NOMO-1 (cell line): ENCODE measurements at regions not wholly inside any gene's neighbourhood (a gene's known extent, or its start where the extent isn't known, plus 50 kb on each side); places are given as distances from the start of the nearest gene placed in this dataset.
"Not testable (repeated sequence)": the region's sequence is repeated elsewhere in the genome, so short reads cannot be mapped to it uniquely, and the experiment has no call there.

Experiments used
- DNase-seq, 2 experiments: peaks; one replicate each; lab custom pipeline; 2025; ENCODE audit not compliant: unreplicated experiment in 2 of 2; lab: John Stamatoyannopoulos, UW

DNA sequence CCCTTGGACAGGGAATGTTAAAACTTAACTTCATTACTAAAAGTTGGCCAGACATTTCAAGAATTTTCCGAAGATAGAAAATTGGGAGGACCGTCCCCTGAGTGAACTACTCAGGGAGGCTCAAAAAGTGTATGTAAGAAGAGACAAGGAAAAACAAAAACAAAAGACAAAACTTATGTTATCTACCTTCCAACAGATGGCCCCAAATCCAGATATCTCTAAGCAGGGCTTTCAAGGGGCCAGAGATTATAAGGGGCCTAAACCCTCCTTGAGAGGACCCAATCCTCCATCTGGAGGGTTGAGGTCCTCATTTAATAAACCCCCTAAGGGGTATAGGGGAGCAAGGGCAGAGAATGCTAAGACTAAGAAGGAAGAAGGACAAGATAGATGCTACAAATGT, 203.6 kb downstream of the SH2D4B start:
- no peak for DNase-seq

DNA sequence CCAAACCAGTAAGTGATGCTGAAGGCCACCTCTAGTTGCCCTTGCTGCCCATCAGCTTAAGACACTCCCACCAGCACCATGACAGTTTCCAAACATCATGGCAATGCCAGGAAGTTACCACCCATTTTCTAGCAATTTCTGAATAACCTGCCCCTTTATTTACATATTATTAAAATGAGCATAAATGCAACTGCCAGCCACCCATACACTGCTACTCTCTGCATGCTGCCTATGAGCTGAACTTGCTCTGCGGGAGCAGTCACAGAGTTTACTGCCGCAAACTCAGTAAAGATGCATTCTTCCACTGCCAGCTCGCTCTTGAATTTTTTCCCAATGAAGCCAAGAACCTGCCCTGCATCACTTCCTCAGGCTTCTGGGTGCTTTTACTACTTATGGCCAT, 212.6 kb downstream of the SH2D4B start:
- no peak for DNase-seq

DNA sequence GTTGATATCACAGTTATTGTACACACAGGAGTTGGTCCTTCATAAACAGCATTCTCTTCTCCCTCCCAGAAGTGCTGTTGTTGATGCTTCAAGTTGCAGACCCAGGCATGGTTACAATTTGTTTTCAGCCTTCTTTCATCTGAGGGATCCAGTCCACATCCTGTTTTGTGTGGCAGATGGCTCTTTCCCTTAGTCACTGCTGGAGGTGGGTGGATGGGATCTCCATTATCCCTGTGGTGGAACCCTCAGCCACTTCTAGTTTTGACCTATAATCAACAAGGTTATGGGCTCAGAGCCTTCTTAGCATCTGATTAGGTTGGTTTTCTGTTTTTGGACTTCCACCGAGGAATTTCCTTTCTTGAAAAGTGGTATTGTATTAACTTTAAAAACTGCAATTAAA, 214.2 kb downstream of the SH2D4B start:
- no peak for DNase-seq

DNA sequence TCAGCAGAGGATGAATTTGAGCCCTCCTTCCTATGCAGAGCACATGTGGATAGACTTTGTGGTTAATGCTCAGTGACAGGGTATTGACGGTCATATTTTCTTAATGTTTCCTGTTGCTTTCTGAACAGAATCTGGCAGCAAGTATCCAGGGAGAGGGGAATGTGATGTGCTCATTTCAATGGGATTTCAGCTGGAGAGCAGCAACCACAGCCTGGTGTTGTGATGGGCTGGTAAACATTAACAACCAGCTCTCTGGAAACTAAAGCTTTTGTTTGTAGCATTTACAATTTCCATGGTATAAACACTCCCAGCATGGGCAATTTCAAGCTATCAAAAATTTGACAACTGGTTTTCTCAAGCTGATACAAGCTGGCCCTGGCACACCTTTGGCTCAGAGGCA, 215.9 kb downstream of the SH2D4B start:
- DNase-seq, result no peak

DNA sequence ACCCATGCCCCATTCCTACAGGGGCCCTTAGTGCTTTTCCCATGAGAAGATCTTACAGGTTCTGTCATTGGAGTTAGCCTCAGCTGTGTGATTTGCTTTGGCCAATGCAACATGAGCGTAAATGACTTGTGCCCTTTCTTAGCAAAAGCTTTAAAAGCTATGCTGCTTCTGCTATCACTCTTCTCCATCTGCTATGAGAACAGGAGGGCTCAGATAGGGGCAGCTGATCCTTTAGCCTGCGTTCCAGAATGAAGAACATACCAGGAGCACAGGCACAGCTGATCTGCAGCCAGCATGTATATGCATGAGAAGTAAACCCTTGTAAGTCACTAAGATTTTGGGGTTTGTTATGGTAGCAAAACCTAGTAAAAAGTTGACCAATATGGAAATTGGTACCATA, 218.2 kb downstream of the SH2D4B start:
- DNase-seq, result no peak

DNA sequence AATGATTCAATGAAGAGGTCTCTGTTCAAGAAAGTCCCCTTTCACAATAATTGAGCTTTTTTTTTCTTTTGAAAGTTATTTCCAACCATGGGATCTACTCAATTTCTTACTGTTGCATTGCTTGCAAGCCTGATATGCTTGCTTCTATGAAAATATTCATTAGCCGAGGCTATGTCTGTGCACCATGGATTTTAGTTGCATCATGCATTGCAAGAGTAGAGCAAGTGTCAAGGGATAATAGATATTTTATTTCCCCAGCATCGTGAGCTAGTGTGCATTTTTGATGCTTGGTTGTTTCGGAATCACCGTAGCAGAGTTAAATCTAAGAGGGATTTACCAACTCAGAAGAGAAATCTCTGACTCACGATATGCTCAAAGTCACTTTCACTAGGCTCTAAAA, 222.0 kb downstream of the SH2D4B start:
- no peak for DNase-seq

DNA sequence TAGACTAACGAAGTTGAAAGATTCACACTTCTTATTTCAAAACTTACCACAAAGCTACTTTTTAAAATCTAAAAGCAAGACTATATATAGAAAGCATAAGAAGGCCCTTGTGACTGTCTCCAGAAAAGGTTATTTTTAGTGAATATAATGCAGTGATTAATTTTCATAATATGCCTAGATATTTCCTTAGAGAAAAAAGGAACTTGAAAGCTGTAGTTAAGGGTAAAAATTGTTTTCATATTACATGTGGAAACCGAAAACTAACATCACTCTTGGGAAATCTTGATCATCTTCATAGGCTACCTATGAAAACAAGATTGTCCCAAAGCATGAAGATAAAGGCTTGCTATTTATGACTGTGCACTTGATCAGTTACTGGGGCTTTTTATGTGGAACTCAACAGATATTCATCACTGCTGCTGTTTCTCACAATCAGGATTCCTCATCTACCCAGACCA, 223.2 kb downstream of the SH2D4B start:
- DNase-seq, result no peak

DNA sequence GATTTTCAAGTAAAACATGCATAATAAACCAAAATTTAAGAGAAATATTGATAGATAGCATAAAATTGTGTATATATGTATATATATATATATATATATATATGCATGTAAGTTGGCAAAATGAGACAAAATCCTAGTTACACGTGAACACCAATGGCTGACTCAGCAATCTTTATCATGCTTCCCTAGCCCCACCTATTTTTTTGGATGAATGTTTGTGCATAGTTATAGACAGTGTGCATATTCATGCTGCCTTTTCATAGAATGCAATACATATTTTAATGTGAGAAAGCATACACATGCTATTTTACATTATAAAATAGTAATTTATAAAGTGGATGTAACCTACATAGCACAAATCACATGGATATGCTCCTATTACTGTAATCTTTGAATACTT, 230.3 kb downstream of the SH2D4B start:
- DNase-seq, result no peak

DNA sequence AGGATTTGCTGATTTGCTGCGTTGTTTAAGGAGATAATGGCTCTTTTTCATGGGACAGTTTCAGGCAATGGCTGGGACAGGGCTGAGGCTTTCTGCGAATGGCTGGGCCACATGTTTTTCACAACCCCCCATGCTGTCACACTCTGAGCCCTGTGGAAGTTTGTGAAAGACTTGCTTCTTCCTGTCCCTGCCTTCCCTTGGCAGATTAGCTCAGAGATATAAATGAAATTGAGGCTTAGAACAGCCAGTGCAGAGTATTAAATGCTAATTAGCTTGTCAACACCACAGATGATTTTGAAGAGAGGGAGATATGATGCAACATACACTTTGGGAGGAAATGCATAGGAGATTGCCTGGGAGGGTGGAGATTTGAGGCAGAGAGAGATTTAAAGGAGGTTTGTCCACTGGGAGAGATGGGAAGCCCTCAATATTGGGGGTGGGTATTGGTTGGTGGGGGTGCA, 232.0 kb downstream of the SH2D4B start:
- DNase-seq, result no peak

DNA sequence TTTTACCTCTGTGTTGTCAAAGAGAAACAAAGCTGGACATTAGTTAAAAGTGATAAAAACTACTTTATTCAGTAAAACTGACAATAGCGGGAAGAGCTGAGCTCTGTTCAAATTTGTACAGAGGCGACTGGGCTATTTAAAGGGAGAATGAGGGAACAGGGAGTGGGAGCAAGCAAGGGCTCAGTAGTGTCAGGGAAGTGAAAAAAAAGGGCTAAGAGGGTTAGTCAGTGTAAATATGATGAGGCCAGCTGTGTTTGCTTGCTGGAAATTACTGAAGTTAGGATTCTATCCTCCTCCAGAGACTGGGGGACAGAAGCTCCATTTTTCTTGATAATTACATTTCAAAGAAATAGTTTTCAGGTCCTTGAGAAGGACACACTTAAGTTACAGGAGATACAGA, 232.5 kb downstream of the SH2D4B start:
- no peak for DNase-seq

DNA sequence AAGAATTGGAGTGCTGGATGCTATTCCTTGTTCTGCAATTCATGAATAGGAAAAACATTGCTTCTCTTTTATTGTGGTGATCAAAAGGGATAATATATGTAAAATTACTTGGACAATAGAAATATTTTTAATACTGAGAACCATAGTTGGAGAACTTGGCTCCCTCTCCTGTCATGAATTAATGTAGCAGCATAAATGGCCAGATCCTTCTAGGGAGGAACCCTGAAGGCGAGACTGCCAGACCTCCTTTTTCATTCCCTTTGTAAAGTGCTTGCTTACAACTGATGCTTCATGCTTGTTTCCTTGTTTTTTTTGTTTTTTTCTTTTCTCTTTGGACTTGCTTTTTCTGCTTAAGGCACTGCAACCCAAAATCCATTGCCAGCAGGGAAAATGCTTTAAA, 233.6 kb downstream of the SH2D4B start:
- DNase-seq, result no peak

DNA sequence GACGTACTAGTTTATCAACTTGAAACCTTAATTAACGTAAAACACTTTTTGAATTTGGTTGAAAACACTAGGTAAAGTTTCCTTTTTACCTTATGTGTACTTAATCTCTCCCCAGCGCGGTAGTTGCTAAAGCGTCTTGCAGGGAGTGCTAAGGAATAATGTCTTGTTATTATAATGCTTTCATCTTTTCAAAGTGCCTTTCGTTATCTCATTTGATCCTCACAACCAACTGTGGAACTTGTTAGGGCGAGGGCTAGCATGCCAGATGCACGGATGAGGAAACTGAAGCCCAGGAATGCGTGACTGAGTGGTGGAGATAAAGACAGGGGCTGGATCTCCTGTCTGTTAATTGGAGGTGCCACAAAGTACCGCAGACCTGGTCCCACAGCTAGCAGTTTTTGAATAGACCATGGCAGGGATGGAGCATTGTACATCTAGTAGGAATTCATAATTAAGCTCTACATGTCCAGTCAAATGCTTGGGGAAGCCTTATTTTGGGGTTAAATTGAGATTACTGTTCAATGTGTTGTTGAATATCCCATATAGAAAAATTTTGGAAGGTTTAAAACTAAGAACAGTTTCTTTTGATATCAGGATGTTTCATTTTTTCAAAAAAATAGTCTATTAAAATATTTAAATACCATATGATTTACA, 234.3 kb downstream of the SH2D4B start:
- DNase-seq, result no peak

DNA sequence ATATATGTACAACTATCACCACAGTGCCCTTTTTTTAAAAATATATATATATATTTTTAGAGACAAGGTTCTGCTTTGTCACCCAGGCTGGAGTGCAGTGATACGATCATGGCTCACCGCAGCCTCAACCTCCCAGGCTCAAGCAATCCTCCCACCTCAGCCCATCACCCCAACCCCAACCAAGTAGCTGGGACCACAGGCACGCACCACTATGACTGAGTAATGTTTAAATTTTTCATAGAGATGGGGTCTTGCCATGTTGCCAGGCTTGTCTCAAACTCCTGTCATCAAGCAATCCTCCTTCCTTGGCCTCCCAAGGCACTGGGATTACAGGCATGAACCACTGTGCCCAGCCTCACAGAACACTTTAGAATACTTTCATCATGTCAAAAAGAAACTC, 234.9 kb downstream of the SH2D4B start:
- DNase-seq, result no peak

DNA sequence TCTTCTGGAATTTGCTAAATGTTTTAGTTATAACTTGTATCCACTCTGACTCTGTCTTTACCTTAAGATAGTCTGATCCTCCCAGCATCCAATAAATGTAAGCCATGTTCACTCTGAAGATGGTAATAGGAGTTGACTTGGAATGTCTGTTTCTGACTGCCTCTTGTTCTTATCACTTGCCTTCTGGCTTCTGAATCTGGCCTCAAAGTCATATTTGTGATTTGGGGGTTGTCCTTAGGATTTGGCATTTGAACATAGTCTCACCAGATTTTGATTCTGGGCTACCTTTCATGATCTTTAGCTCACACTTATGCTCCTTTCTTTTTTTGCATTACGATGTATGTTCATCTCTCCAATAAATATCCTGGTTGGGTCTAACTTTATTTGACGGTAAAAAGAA, 247.0 kb downstream of the SH2D4B start:
- no peak for DNase-seq

DNA sequence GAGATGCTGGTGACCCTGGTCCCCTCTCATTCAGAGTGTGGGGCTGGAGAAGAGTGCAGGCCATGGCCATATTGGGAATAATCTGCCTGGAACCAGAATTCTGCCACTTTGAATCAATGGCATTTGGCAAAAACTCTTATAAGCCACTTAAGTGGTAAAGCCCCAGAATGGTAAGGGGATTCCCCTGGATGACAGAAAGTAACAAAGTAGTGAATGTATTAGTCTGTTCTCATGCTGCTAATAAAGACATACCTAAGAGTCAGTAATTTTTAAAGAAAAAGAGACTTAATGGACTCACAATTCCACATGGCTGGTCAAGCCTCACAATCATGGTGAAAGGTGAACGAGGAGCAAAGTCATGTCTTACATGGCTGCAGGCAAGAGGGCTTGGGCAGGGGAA, 248.6 kb downstream of the SH2D4B start:
- DNase-seq, result no peak

DNA sequence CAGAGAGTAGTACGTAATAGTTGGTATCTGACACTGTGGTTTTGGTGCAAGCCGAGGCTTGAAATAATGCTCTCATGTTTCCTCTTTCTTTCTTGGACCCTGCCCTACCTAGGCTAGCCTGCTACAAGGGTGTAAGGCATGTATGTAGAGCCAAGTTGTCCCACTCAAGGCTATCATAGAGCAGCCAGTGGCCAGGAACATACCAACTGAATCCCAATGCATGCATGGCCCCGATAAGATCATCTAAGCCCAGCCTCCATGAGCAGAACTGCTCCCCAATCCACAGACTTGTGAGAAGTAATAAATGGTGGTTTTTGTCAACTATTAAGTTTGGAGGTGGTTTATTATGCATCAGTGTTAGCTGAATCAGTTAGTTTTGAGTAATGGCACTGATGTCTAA, 250.2 kb downstream of the SH2D4B start:
- no peak for DNase-seq

DNA sequence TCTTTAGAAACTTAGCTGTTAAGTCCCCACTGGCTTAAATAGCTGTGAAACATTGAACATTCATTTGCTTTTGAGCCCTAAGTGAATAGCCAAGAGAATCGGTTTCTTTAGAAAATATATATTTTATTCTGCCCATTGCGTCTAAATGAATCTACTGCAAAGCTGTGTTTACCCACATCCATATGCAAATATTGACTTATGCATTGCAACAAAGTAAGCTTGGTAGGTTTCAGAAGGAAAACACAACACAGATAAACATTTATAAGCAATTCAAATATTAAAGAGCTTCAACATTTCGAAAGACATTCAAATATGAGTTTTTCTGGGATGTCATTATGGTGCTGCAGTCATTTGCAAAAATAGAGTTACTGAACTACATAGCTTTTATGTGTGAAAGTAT, 257.3 kb downstream of the SH2D4B start:
- no peak for DNase-seq

DNA sequence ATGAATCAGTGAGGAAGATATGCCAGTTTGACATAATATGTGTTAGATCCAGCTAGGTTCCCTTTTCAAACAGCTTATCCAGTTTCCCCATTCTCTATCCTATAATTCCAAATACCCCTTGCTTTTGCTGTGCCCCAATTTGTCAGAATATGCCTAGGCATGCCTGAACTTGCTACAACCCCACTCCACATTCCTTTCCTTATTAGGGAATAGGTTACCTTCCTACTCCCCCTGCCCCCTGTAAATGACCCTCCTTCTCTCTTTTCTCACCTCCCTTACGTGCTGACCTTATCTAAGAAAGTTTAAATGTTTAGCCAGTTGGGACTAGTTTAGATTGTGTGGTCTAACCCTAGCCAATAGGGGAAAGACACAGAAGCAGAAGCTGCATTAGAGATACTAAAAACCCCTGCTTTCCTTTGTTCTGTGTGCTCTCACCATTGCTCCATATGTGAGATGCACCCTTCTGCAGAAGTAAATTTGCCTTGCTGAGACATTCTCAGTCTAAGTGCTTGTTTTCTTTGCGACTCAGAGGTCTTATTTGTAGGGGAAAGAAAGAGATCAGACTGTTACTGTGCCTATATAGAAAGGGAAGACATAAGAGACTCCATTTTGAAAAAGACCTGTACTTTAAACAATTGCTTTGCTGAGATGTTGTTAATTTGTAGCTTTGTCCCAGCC, 267.8 kb downstream of the SH2D4B start:
- no peak for DNase-seq

DNA sequence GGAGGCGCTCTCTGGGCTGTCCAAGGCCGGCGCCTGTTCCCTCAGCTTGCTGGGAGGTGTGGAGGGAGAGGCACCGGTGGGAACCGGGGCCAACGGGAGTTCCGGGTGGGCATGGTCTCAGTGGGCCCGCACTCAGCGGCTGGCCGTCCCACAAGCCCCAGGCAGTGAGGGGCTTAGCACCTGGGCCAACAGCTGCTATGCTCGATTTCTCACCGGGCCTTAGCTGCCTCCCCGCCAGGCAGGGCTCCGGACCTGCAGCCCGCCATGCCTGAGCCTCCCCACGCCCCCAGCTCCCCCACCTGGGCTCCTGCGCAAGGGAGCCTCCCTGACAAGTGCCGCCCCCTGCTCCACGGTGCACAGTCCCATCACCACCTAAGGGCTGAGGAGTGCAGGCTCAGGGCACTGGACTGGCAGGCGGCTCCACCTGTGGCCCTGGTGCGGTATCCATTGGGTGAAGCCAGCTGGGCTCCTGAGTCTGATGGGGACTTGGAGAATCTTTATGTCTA, 276.5 kb downstream of the SH2D4B start:
- no peak for DNase-seq

DNA sequence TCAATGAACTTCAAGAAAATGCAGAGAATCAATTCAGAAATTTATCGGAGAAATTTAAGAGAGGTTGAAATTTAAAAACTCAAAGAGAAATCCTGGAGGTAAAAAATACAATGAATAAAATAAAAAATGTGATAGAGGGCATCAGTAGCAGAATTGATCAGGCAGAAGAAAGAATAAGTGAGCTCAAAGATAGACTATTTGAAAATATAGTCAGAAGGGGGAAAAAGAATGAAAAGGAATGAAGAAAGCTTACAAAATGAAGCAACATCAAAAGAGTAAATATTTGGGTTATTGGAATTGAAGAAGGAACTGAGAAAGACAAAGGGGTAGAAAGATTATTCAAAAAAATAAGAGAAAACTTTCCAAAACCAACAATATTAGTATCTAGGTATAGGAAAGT, 291.4 kb downstream of the SH2D4B start:
- DNase-seq, result no peak

DNA sequence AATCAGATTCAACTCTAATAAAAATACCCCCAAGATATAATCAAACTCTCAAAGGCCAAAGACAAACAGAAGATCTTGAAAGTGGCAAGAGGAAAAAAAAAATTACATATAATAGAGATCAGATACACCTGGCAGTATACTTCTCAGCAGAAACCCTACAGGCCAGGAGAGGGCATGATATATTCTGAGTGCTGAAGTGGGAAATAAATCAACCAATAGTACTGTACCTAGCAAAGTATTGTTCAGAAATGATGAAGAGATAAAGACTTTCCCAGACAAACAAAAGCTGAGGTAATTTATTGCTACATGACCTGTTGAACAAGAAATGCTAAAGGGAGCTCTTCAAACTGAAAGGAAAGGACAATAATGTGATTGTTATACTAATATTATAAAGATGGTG, 291.9 kb downstream of the SH2D4B start:
- no peak for DNase-seq

DNA sequence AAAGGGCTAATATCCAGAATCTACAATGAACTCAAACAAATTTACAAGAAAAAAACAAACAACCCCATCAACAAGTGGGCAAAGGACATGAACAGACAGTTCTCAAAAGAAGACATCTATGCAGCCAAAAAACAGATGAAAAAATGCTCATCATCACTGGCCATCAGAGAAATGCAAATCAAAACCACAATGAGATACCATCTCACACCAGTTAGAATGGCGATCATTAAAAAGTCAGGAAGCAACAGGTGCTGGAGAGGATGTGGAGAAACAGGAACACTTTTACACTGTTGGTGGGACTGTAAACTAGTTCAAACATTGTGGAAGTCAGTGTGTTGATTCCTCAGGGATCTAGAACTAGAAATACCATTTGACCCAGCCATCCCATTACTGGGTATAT, 295.0 kb downstream of the SH2D4B start:
- not testable (repeated sequence) for DNase-seq
